Upper lobe of left lung (tissue), 6 donors: ENCODE measurements at regions not wholly inside any gene's neighbourhood (a gene's known extent, or its start where the extent isn't known, plus 50 kb on each side); places are given as distances from the start of the nearest gene placed in this dataset.
A peak's percentile ranks its signal among the peaks of the same experiment; 100 is the strongest.

Experiments
- ATAC-seq, 2 donors: fragments of 200-7000 bp; cut with Tn5 transposase; one replicate each; pipeline ENCODE4 v1.9.1; 2022; ENCODE audit warnings: mild to moderate bottlenecking in 2 of 2, moderate library complexity in 2 of 2; ENCODE audit not compliant: low FRiP score in 2 of 2
- DNase-seq, 2 donors: peaks; one replicate each; pipeline ENCODE4 v3.0.0-alpha.2; 2019 to 2020
- H3K27ac ChIP-seq, 4 donors: fragments of 200-600 bp; sonication (generic); one replicate each; pipeline ENCODE4 v1.5.1; 2016 to 2019
- H3K27me3 ChIP-seq, 4 donors: fragments of 200-600 bp; sonication (generic); one replicate each; pipeline ENCODE4 v1.5.1; 2017 to 2019
- H3K36me3 ChIP-seq, 4 donors: fragments of 200-600 bp; sonication (generic); one replicate each; pipeline ENCODE4 v1.5.1; 2016 to 2019
- H3K4me1 ChIP-seq, 4 donors: fragments of 200-600 bp; sonication (generic); one replicate each; pipeline ENCODE4 v1.5.1; 2018 to 2019
- H3K4me3 ChIP-seq, 4 donors: fragments of 200-600 bp; sonication (generic); one replicate each; pipeline ENCODE4 v1.5.1; 2017 to 2019; ENCODE audit warnings: mild to moderate bottlenecking in 2 of 4, moderate library complexity in 1 of 4
- H3K9me3 ChIP-seq, 4 donors: fragments of 200-600 bp; sonication (generic); one replicate each; pipeline ENCODE4 v1.5.1; 2018 to 2019
- EP300 ChIP-seq, 4 donors: sonication (generic); formaldehyde crosslinking; IDR thresholded peaks; one replicate each; pipeline ENCODE4 v1.5.1; 2017; ENCODE audit warnings: antibody characterized with exemption in 4 of 4, control low read depth in 2 of 4
- POLR2A ChIP-seq, 4 donors: fragments of 450-650 bp; IDR thresholded peaks; one replicate each; pipeline ENCODE4 v1.5.1; 2016 to 2017; ENCODE audit warnings: antibody characterized with exemption in 4 of 4, mild to moderate bottlenecking in 2 of 4
- POLR2AphosphoS5 ChIP-seq, 2 donors: sonication (generic); formaldehyde crosslinking; IDR thresholded peaks; one replicate each; pipeline ENCODE4 v1.5.1; 2017; ENCODE audit warnings: antibody characterized with exemption in 2 of 2
- WGBS, 2 donors: methylation state at CpG; one replicate each; pipeline ENCODE4 v1.1.5; 2017 to 2018; 5-methylcytosine and 5-hydroxymethylcytosine counted together
- TF ChIP-seq, protein P1 (sequence below), 6 experiments: fragments of 450-650 bp in 4 of 6; fragments of 200-600 bp in 2 of 6; sonication (generic) in 2 of 6; IDR thresholded peaks; one replicate each; pipeline ENCODE4 v1.5.1; 2016 to 2019; ENCODE audit warnings: antibody characterized with exemption in 6 of 6
- donor health status: DM: no; HTN: no; CAD: no; lungs with moderate emphysema.
- donor health status: DM: no; HTN: yes; CAD: no; lungs with severe emphysema.

GRCh38 chr3:117763561-117763960, 1054.0 kb downstream of the TUSC7 start:
- 31 to 52% methylated on average over 4 of the region's 4 CpGs for WGBS, 2 donors
- H3K27me3 ChIP-seq = no peaks in the 10 kb centered on the region
- no peak for ATAC-seq
- TF ChIP-seq POLR2A (IDR thresholded peaks at IDR 0.05) (no peak), EP300 (IDR thresholded peaks at IDR 0.05) (no peak), POLR2AphosphoS5 (IDR thresholded peaks at IDR 0.05) (no peak)
- TF ChIP-seq, protein P1, sequence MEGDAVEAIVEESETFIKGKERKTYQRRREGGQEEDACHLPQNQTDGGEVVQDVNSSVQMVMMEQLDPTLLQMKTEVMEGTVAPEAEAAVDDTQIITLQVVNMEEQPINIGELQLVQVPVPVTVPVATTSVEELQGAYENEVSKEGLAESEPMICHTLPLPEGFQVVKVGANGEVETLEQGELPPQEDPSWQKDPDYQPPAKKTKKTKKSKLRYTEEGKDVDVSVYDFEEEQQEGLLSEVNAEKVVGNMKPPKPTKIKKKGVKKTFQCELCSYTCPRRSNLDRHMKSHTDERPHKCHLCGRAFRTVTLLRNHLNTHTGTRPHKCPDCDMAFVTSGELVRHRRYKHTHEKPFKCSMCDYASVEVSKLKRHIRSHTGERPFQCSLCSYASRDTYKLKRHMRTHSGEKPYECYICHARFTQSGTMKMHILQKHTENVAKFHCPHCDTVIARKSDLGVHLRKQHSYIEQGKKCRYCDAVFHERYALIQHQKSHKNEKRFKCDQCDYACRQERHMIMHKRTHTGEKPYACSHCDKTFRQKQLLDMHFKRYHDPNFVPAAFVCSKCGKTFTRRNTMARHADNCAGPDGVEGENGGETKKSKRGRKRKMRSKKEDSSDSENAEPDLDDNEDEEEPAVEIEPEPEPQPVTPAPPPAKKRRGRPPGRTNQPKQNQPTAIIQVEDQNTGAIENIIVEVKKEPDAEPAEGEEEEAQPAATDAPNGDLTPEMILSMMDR (IDR thresholded peaks at IDR 0.05) = no peak
- H3K4me1 ChIP-seq = no peaks in the 10 kb centered on the region
- no peaks in the 10 kb centered on the region for H3K9me3 ChIP-seq
- no peaks in the 10 kb centered on the region for H3K36me3 ChIP-seq
- H3K4me3 ChIP-seq = no peak overlapping the region
- DNase-seq = no peak
- no peak overlapping the region for H3K27ac ChIP-seq

GRCh38 chr3:117768581-117768980, 1059.0 kb downstream of the TUSC7 start:
- Histone ChIP-seq H3K27me3 (no peaks in the 10 kb centered on the region), H3K4me1 (no peaks in the 10 kb centered on the region), H3K27ac (no peak overlapping the region), H3K4me3 (no peak overlapping the region), H3K36me3 (no peaks in the 10 kb centered on the region), H3K9me3 (no peaks in the 10 kb centered on the region)
- 66 to 80% methylated on average over 4 of the region's 4 CpGs for WGBS, 2 donors
- DNase-seq (no peak), ATAC-seq (no peak)
- TF ChIP-seq, protein P1 (IDR thresholded peaks at IDR 0.05) = no peak
- no peak for TF ChIP-seq POLR2A (IDR thresholded peaks at IDR 0.05)
- TF ChIP-seq EP300 (IDR thresholded peaks at IDR 0.05) = no peak
- no peak for TF ChIP-seq POLR2AphosphoS5 (IDR thresholded peaks at IDR 0.05)

DNA sequence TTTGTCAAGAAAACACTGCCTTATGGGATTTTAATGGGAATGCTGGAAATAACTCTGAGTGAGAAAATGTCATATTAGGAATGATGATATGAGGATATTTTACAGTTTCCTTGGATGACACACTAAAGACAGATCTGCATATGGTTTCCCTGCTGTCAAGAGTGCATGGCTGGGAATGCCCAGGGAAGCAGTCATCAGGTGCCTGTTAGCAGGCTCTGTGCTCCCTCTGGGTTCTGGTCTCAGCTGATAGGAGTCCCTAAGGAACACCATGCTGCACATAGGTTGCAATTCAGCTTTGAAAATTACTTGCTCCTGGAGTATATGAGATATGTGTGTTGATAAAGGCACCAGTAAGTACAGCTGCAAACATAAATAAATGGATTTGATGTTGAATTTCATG, 1064.6 kb downstream of the TUSC7 start:
- Histone ChIP-seq H3K36me3 (no peaks in the 10 kb centered on the region), H3K27ac (no peak overlapping the region), H3K9me3 (no peaks in the 10 kb centered on the region), H3K4me3 (no peak overlapping the region), H3K4me1 (no peaks in the 10 kb centered on the region), H3K27me3 (no peaks in the 10 kb centered on the region)
- TF ChIP-seq POLR2A (IDR thresholded peaks at IDR 0.05) = no peak
- no peak for DNase-seq
- ATAC-seq = no peak

GRCh38 chr3:117786349-117786748, 1076.8 kb downstream of the TUSC7 start:
- 75 to 82% methylated on average over 2 of the region's 2 CpGs for WGBS, 2 donors
- ATAC-seq (no peak), DNase-seq (no peak)
- Histone ChIP-seq H3K27ac (no peak overlapping the region), H3K4me1 (peaks cover 0 to 2% (median 0%) of the 10 kb centered on the region in 4 donors), H3K27me3 (no peaks in the 10 kb centered on the region), H3K9me3 (no peaks in the 10 kb centered on the region), H3K36me3 (no peaks in the 10 kb centered on the region), H3K4me3 (no peak overlapping the region)
- TF ChIP-seq EP300 (IDR thresholded peaks at IDR 0.05) (no peak), POLR2A (IDR thresholded peaks at IDR 0.05) (no peak), POLR2AphosphoS5 (IDR thresholded peaks at IDR 0.05) (no peak)
- TF ChIP-seq, protein P1 (IDR thresholded peaks at IDR 0.05) = no peak

- no peak for DNase-seq
- ATAC-seq = peak; percentile 31 to 70
These were observed 1078.5 kb downstream of the TUSC7 start for GRCh38 chr3:117788061-117788460.

More at GRCh38 chr3:117788061-117788460, 1078.5 kb downstream of the TUSC7 start:
- H3K36me3 ChIP-seq = no peaks in the 10 kb centered on the region
- no peaks in the 10 kb centered on the region for H3K9me3 ChIP-seq
- H3K27ac ChIP-seq = no peak overlapping the region
- TF ChIP-seq EP300 (IDR thresholded peaks at IDR 0.05) (no peak), POLR2AphosphoS5 (IDR thresholded peaks at IDR 0.05) (no peak), POLR2A (IDR thresholded peaks at IDR 0.05) (no peak)
- TF ChIP-seq, protein P1 (IDR thresholded peaks at IDR 0.05) = no peak
- no peaks in the 10 kb centered on the region for H3K27me3 ChIP-seq
- H3K4me3 ChIP-seq = no peak overlapping the region
- peaks cover 0 to 2% (median 0%) of the 10 kb centered on the region in 4 donors for H3K4me1 ChIP-seq
